ENCODE measurements at regions not wholly inside any gene's neighbourhood (a gene's known extent, or its start where the extent isn't known, plus 50 kb on each side); places are given as distances from the start of the nearest gene placed in this dataset.

GRCh38 chr18:76754351-76754750, 68.0 kb upstream of the ZNF236 start:
- no peak overlapping the region for H3K4me3 ChIP-seq (ENCODE audit: insufficient read depth, low read depth, low read length)
- peaks cover 5% of the 10 kb centered on the region for H3K9me3 Mint-ChIP-seq (ENCODE audit: unreplicated experiment)
- H4K20me1 ChIP-seq (ENCODE audit: insufficient read depth, low read length), result no peaks in the 10 kb centered on the region
- H3K79me2 ChIP-seq (ENCODE audit: insufficient read depth, low read length), result no peaks in the 10 kb centered on the region
- peaks cover 1% of the 10 kb centered on the region for H3K27me3 Mint-ChIP-seq (ENCODE audit: low read depth, unreplicated experiment)
- no peaks in the 10 kb centered on the region for H3K4me1 ChIP-seq (ENCODE audit: insufficient read depth, low read length)
- H3K27me3 ChIP-seq (ENCODE audit: insufficient read depth, low read length), result no peaks in the 10 kb centered on the region
- H2AFZ ChIP-seq (ENCODE audit: low read depth, low read length), result no peak overlapping the region
- H3K4me2 ChIP-seq (ENCODE audit: low read length), result no peak overlapping the region
- H3K27ac Mint-ChIP-seq (ENCODE audit: unreplicated experiment), result no peak overlapping the region
- no peak overlapping the region for H3K27ac ChIP-seq (ENCODE audit: low read depth, low read length)
- no peak for FAIRE-seq
- H3K9ac ChIP-seq (ENCODE audit: low read length), result no peak overlapping the region
- no peak for TF ChIP-seq CTCF (IDR thresholded peaks at IDR 0.05; ENCODE audit: insufficient read depth, low read depth, low read length)
- no peak for TF ChIP-seq EZH2 (IDR thresholded peaks at IDR 0.05; ENCODE audit: insufficient read depth, low read length)
- peaks cover 4% of the 10 kb centered on the region for H3K9me3 ChIP-seq (ENCODE audit: insufficient read depth, low read depth, low read length)
- no peak overlapping the region for H3K4me3 Mint-ChIP-seq (ENCODE audit: unreplicated experiment)
- no peaks in the 10 kb centered on the region for H3K4me1 Mint-ChIP-seq (ENCODE audit: low read depth, unreplicated experiment)
- H3K36me3 ChIP-seq (ENCODE audit: insufficient read depth, low read length), result no peaks in the 10 kb centered on the region
- DNase-seq (ENCODE audit: low read depth), result no peak
- no peaks in the 10 kb centered on the region for H3K36me3 Mint-ChIP-seq (ENCODE audit: low read depth, unreplicated experiment)

GRCh38 chr18:76752400-76752799, 70.0 kb upstream of the ZNF236 start:
- H3K9me3 ChIP-seq (ENCODE audit: insufficient read depth, low read depth, low read length), result peaks cover 4% of the 10 kb centered on the region
- no peaks in the 10 kb centered on the region for H3K4me1 ChIP-seq (ENCODE audit: insufficient read depth, low read length)
- TF ChIP-seq CTCF (IDR thresholded peaks at IDR 0.05; ENCODE audit: insufficient read depth, low read depth, low read length), result no peak
- no peak for TF ChIP-seq EZH2 (IDR thresholded peaks at IDR 0.05; ENCODE audit: insufficient read depth, low read length)
- Mint-ChIP-seq H3K36me3 (ENCODE audit: low read depth, unreplicated experiment) (no peaks in the 10 kb centered on the region), H3K4me1 (ENCODE audit: low read depth, unreplicated experiment) (no peaks in the 10 kb centered on the region), H3K27ac (ENCODE audit: unreplicated experiment) (no peak overlapping the region), H3K9me3 (ENCODE audit: unreplicated experiment) (peaks cover 7% of the 10 kb centered on the region), H3K4me3 (ENCODE audit: unreplicated experiment) (no peak overlapping the region), H3K27me3 (ENCODE audit: low read depth, unreplicated experiment) (no peaks in the 10 kb centered on the region)
- DNase-seq (ENCODE audit: low read depth), result no peak
- H3K9ac ChIP-seq (ENCODE audit: low read length), result no peak overlapping the region
- H3K27ac ChIP-seq (ENCODE audit: low read depth, low read length), result no peak overlapping the region
- H2AFZ ChIP-seq (ENCODE audit: low read depth, low read length), result no peak overlapping the region
- no peaks in the 10 kb centered on the region for H3K79me2 ChIP-seq (ENCODE audit: insufficient read depth, low read length)
- H3K27me3 ChIP-seq (ENCODE audit: insufficient read depth, low read length), result no peaks in the 10 kb centered on the region
- no peaks in the 10 kb centered on the region for H3K36me3 ChIP-seq (ENCODE audit: insufficient read depth, low read length)
- H3K4me2 ChIP-seq (ENCODE audit: low read length), result no peak overlapping the region
- no peaks in the 10 kb centered on the region for H4K20me1 ChIP-seq (ENCODE audit: insufficient read depth, low read length)
- no peak overlapping the region for H3K4me3 ChIP-seq (ENCODE audit: insufficient read depth, low read depth, low read length)
- FAIRE-seq, result no peak

GRCh38 chr18:76750917-76751890, 71.2 kb upstream of the ZNF236 start:
- Histone ChIP-seq H3K4me1 (ENCODE audit: insufficient read depth, low read length) (no peaks in the 10 kb centered on the region), H3K4me3 (ENCODE audit: insufficient read depth, low read depth, low read length) (no peak overlapping the region), H4K20me1 (ENCODE audit: insufficient read depth, low read length) (no peaks in the 10 kb centered on the region), H3K9ac (ENCODE audit: low read length) (no peak overlapping the region), H3K36me3 (ENCODE audit: insufficient read depth, low read length) (no peaks in the 10 kb centered on the region), H3K4me2 (ENCODE audit: low read length) (no peak overlapping the region), H3K27me3 (ENCODE audit: insufficient read depth, low read length) (no peaks in the 10 kb centered on the region), H2AFZ (ENCODE audit: low read depth, low read length) (no peak overlapping the region), H3K79me2 (ENCODE audit: insufficient read depth, low read length) (no peaks in the 10 kb centered on the region), H3K9me3 (ENCODE audit: insufficient read depth, low read depth, low read length) (peaks cover 4% of the 10 kb centered on the region), H3K27ac (ENCODE audit: low read depth, low read length) (no peak overlapping the region)
- Mint-ChIP-seq H3K36me3 (ENCODE audit: low read depth, unreplicated experiment) (no peaks in the 10 kb centered on the region), H3K4me1 (ENCODE audit: low read depth, unreplicated experiment) (no peaks in the 10 kb centered on the region), H3K9me3 (ENCODE audit: unreplicated experiment) (peaks cover 8% of the 10 kb centered on the region), H3K4me3 (ENCODE audit: unreplicated experiment) (no peak overlapping the region), H3K27me3 (ENCODE audit: low read depth, unreplicated experiment) (no peaks in the 10 kb centered on the region), H3K27ac (ENCODE audit: unreplicated experiment) (no peak overlapping the region)
- TF ChIP-seq EZH2 (IDR thresholded peaks at IDR 0.05; ENCODE audit: insufficient read depth, low read length) (no peak), CTCF (IDR thresholded peaks at IDR 0.05; ENCODE audit: insufficient read depth, low read depth, low read length) (no peak)
- no peak for FAIRE-seq
- DNase-seq (ENCODE audit: low read depth), result no peak

Measured in astrocyte (in vitro differentiated cells and primary cell).